ENCODE measurements at regions not wholly inside any gene's neighbourhood (a gene's known extent, or its start where the extent isn't known, plus 50 kb on each side); places are given as distances from the start of the nearest gene placed in this dataset.

- ATAC-seq: no peak
- TF ChIP-seq ZNF70 (CRISPR knock-in tag; IDR thresholded peaks at IDR 0.05): no peak
- no peak for TF ChIP-seq ZC3H10 (CRISPR knock-in tag; IDR thresholded peaks at IDR 0.05)
- TF ChIP-seq CSRNP3 (CRISPR knock-in tag; IDR thresholded peaks at IDR 0.05): no peak
- TF ChIP-seq ZNF565 (CRISPR knock-in tag; conservative IDR thresholded peaks at IDR 0.05; ENCODE audit: low read depth): no peak
- no peak for TF ChIP-seq ZNF8 (CRISPR knock-in tag; IDR thresholded peaks at IDR 0.05)
Observed at GRCh38 chr13:62193919-62194318, 778.3 kb upstream of the PCDH20 start.

GRCh38 chr13:62185631-62186255 is 770.1 kb upstream of the PCDH20 start:
- ATAC-seq: no peak
- TF ChIP-seq ZNF8 (CRISPR knock-in tag; IDR thresholded peaks at IDR 0.05): no peak
- no peak for TF ChIP-seq CREB5 (CRISPR knock-in tag; IDR thresholded peaks at IDR 0.05; ENCODE audit: low read depth)
- TF ChIP-seq SNAI2 (CRISPR knock-in tag; IDR thresholded peaks at IDR 0.05): no peak
- no peak for TF ChIP-seq ZNF70 (CRISPR knock-in tag; IDR thresholded peaks at IDR 0.05)
- no peak for TF ChIP-seq ZC3H10 (CRISPR knock-in tag; IDR thresholded peaks at IDR 0.05)
- no peak for TF ChIP-seq PATZ1 (CRISPR knock-in tag; IDR thresholded peaks at IDR 0.05; ENCODE audit: borderline replicate concordance)
- no peak for TF ChIP-seq TSHZ2 (CRISPR knock-in tag; IDR thresholded peaks at IDR 0.05)
- TF ChIP-seq ESRRG (CRISPR knock-in tag; IDR thresholded peaks at IDR 0.05): no peak

- no peak for TF ChIP-seq ZFP30 (CRISPR knock-in tag; IDR thresholded peaks at IDR 0.05)
- no peak for TF ChIP-seq TOX (CRISPR knock-in tag; IDR thresholded peaks at IDR 0.05; ENCODE audit: borderline replicate concordance)
- TF ChIP-seq ARNTL (CRISPR knock-in tag; IDR thresholded peaks at IDR 0.05; ENCODE audit: borderline replicate concordance, low read depth): no peak
- no peak for TF ChIP-seq ZFP3 (CRISPR knock-in tag; IDR thresholded peaks at IDR 0.05)
- TF ChIP-seq PATZ1 (CRISPR knock-in tag; IDR thresholded peaks at IDR 0.05; ENCODE audit: borderline replicate concordance): no peak
- TF ChIP-seq ZNF8 (CRISPR knock-in tag; IDR thresholded peaks at IDR 0.05): no peak
- no peak for TF ChIP-seq RARB (CRISPR knock-in tag; IDR thresholded peaks at IDR 0.05)
- no peak for TF ChIP-seq TSHZ2 (CRISPR knock-in tag; IDR thresholded peaks at IDR 0.05)
- TF ChIP-seq SNAI2 (CRISPR knock-in tag; IDR thresholded peaks at IDR 0.05): no peak
- TF ChIP-seq POU6F1 (CRISPR knock-in tag; IDR thresholded peaks at IDR 0.05; ENCODE audit: borderline replicate concordance, low read depth): no peak
- no peak for TF ChIP-seq BACH2 (CRISPR knock-in tag; IDR thresholded peaks at IDR 0.05; ENCODE audit: borderline replicate concordance)
- no peak for TF ChIP-seq ZC3H10 (CRISPR knock-in tag; IDR thresholded peaks at IDR 0.05)
- no peak for TF ChIP-seq CSRNP3 (CRISPR knock-in tag; IDR thresholded peaks at IDR 0.05)
- no peak for TF ChIP-seq OSR1 (CRISPR knock-in tag; IDR thresholded peaks at IDR 0.05)
- no peak for TF ChIP-seq CSDC2 (CRISPR knock-in tag; IDR thresholded peaks at IDR 0.05)
- TF ChIP-seq ZNF565 (CRISPR knock-in tag; conservative IDR thresholded peaks at IDR 0.05; ENCODE audit: low read depth): no peak
- no peak for ATAC-seq
Observed at GRCh38 chr13:62176051-62176450, 760.4 kb upstream of the PCDH20 start.
